ENCODE measurements at regions not wholly inside any gene's neighbourhood (a gene's known extent, or its start where the extent isn't known, plus 50 kb on each side); places are given as distances from the start of the nearest gene placed in this dataset.

DNA sequence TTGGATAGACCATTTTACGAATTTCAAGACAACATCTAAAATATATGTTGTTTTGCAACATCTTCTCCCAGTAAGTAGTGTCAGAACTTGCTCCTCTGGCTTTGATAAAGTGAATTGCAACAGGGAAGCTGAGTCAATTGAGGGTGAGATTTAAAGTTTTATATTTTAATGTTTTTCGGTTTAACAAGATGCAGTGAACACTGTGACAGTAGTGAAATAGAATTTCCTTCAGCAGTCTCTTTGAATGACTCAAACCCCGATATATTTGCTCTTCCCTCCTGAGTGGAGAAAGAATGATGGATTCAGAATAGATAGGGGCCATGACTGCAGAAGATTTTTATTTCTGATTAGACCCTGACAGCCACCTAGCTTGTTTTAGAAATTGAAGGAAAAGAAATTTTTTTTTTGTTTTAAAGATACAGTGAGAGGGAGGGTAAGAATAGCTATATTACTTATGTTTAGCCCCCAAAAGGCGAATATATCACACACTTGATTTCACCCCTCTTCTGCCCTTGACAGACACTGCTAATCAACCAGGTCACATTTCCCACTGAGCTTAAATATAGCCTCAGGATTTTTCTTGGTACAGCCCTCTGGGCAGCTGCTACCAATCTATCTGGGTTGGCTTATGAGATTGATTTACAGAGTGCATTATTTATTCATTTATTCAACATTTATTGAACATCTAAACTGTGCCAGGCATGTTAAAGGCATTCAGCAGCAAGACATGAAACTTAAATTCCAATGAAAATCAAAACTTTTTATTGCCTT is 183.3 kb upstream of the ADAMTS9 start:
- DNase-seq, result no peak

DNA sequence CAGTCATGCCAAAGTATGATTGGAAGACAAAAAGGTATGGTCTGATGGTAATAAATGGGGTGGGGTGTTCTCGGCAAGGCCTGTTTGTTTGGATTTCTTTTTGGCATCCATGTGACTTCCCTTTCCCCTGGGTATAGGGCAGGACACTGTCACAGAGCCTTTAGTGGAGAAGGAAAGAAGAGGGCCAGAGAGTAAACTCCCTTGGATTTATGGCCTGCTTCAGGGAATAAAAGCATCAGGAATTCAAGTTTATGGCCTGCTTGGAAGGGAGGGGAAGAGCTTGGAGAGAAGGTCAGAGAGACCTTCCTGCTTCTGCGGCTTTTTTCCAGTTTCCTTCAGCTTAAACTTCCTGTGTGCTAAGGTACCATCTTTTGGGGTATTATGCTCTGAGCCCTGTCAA is 179.4 kb upstream of the ADAMTS9 start:
- no peak for DNase-seq

DNA sequence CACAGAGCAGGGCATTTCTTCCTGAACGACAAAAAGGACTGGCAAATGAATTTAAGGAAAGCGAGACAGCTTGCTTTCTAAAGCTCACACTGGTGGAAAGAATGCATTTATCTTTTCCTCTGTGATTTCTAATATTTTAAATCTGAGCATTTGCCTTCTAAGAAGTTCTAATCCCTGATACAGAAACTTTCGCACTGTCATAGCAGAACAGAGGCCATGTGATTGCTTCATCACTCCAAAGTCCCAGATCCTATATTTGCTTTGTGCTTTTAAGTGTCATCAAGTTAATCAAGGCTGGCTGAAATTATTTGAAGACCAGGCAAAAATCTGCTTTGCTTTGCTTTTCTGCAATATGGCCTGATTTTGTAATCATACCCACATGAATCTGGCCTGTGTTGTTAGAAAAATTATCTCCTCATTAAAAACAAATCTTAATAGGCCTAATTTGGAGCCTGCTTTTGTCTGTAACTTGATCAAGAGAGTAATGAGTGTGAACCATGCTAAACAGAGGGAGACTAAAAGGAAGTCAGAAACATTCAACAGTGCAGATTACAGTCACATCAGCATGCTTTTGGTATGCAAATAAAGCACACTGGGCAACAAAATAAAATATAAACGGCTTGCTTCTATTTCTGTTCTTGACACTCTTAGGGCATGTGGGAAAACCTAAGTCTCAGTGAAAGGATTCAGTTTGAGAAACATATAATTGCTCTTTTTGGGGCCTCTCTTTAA is 178.2 kb upstream of the ADAMTS9 start:
- DNase-seq, result no peak

DNA sequence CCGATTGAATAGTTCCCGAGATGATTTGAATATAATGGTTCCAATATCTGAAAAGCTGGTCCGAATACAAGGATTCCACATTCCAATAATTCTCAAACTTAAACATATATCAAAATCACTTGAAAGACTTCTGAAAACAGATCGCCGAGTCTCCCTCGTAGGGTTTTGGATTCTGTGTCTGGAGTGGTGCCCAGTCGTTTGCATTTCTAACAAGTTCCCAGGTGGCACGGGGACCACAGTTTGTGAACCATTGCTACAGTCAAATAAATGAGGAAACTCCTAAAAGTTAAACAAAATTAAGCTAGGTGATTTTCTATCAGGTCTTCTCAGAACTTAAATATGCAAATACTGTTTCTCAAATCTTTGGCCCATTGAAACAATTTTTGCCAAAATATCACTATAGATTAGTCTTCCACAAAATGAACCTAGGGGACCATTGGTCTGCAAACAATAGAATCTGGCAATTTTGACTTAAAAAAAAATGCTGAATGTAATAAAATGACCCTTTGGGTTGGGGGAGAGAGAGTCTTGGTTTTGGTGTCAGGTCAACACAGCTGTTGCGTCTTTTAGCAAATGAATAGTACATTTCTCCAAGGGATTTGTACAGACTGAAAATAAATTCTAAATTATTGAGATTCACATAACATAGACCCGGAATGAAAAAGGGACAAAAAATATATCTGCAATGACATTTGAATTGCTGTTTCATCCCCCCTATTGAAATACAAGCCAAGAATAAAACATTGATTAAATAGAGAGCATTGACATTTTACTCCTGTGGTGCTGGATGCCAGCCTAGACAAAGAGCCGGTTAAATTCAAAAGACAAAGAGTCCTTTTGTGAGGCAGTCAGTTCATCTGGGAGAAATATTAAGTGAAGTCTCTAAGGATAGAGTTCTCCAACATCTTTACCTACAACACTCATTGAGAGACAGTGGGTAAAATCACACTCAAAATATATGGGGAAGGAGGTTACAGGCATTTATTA is 175.7 kb upstream of the ADAMTS9 start:
- DNase-seq, result no peak

DNA sequence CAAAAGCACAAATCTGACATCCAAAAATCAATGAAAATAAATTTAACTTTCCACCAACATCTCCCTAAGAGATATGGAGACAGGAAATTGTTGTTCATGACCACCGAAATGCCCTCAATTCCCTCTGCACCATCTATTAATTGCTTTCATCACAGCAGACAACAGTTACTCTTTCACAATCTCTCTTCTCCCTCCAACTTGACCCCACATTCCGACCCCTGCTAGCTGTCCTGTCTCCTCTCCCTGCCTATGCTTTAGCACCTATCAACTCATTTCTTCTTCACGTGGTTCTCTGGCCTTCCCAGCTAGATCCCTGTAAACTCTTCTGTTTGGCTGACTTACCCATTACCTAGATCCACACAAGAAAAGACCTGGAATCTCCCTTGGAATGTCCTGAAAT is 173.9 kb upstream of the ADAMTS9 start:
- DNase-seq, result no peak

DNA sequence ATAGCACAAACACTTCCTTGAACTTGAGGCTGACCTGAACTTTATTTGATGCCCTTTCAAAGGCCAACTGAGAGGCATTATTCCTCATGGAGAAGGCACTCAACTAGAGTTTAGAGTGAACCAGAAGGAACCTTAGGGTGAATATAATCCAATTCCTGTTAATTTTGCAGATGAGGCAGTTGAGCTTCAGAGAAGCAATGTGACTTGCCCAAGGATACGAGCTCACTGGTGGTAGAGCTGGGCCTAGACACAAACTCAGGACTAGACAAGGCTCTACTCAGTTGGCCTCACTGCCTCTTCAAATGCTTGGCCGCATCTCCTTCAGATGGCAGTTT is 172.7 kb upstream of the ADAMTS9 start:
- no peak for DNase-seq

DNA sequence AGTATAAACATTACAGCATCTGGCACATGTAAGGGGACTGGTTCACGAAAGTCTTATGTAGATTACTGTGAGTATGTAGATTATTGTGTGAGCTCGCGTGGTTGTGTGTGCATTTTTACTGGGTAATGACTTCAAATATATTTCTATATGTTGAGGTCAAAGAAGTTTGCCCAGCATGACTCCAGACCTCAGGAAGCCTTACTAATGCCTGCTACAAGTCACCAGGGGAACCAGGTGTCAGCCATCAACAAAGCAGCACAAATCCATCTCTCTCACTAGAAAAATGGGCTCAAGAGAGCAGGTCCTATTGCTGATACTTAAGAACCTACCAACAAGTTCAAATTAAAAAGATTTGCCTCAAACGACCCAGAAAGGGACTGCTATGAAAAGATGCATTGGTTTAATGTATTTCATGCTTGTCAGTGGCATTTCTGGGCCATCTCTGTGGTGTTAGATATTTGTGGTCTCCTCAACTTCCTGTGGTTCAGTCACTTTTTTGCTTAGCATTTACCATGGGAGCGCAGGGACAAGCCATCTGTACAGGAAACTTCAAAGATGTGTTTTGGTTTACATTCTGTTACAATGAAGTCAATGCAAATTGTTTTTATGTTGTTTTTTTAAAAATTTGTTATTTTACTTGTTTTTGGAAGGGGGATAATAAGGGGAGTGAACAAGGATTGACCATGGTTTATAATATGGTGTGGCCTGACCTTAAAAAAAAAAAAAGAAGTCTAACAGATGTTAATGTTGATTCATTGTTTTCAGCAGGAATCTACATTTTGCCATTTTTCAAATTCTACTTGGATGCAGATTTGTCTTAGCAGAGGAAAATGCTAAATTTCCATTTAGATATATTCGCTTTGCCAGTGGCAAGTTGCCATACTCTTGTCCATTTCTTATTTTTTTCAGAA is 172.1 kb upstream of the ADAMTS9 start:
- no peak for DNase-seq

DNA sequence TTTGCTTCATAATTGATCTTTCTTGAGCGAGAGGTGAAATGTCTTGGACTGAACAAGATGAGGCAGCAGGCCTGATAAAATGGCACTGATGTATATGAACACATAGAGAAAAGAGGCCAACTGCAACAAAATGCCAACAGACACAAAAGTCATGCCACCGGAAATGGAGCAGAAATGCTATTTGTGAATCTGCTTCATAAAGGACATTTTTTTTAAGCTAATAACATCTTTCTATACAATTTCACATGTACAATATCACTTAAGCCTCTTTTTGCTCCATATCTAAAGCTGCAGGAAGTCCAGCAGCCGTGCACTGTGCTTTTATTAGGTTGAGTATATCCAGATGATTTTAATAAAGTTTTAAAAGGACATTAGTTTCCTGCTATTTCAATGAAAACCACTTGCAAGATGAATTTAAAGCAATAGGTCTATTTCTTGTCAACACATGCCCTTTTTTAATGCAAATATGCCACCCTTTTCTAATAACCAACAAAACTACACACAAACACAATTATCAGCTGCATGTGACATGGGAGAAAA is 169.2 kb upstream of the ADAMTS9 start:
- no peak for DNase-seq

DNA sequence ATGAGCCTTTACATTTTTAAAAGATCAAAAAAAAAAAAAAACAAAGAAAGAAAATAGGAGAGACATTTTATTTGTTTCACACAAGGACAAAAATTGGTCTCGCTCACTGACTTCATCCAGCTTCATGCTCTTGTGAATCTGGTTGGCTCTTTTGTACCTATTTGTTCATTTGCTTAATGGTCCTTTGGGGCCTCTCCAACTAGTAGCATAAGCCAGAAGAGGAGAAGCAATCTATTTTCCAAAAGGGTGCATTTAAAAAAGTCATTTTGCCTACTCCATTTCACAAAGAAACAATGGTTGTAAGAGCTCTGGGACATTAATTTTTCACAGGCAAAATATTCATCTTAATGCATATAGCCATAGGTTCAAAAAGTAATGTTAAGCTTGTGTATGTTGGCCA is 168.3 kb upstream of the ADAMTS9 start:
- no peak for DNase-seq

DNA sequence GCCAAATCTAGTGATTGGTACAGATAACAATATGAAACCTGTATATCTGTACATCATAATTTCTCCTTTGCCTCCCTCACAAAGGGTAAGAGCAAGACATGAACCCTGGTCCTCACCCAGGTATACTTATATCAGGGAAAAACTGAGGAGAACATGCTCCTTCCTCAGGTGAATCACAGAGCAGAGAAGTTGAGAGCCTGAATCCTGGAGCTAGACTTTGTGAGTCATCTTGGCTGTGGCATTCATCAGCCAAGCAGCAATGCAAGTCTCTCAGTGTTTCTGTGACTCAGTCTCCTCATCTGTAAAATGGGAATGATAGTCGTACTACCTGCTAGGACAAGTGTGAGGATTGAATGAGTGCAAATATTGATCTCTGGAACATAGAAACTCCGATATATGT is 165.7 kb upstream of the ADAMTS9 start:
- no peak for DNase-seq

DNA sequence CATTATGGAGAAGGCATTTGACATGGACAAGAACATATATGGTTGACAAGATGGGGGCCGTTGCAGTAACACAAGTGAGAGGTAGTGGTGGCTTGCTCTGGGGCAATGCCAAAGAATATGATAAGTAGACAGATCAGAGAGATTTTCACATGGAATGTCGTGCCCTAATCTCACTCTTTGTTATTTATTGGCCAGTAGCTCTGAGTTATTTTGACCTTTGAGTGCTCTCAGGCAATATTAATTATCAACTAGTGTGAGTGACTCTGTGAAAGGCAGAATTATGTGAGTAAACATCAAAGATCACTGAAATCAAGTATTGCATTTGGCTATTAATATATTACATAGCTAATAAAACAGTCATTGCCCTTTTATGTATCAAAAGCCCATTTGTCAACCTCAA is 164.9 kb upstream of the ADAMTS9 start:
- no peak for DNase-seq

DNA sequence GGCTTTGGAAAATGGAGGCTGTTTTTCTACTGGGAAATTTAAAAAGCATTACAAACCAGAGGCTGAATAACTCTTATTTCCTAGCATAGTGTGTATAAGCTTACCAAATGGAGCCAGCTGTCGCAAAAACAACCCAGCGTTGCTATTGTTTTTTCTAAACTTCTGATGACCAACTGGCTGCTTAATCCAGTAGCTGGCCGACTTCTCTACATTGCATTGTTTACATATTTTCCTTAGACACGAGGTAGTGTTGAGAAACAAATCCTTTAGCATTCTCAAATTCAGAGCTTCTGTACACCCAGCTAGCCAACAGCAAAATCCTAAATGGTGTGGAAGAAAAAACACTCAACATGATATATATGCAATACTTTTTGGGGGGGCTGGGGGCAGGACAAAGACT is 161.0 kb upstream of the ADAMTS9 start:
- no peak for DNase-seq

DNA sequence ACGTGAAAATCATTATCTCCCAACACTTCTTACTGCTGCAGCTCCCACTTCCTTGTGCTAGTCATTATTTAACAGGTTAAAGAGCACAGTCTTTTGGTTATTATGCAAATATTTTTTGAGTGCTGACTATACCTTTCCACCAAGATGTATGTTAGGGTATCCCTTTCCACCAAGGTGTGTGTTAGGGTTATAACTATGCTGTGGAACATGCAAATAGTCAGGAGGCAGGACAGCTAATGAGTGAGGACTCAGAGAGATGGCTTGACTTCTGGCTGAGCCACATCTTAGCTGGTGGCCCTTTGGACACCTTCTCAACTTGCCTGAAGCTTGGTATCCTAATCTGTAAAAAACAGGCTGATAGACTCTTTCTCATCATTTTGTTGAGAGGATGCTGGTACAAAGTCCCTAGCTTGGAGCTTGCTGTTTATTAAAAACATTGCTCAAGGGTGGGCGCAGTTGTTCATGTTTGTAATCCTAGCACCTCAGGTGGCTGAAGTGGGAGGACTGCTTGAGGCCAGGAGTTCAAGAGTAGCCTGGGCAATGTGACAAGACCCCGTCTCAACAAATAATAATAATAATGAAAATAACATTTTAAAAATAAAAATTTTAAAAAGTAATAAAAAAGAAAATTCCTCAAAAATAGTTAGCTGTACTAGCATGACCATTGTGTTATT is 160.5 kb upstream of the ADAMTS9 start:
- DNase-seq, result no peak

DNA sequence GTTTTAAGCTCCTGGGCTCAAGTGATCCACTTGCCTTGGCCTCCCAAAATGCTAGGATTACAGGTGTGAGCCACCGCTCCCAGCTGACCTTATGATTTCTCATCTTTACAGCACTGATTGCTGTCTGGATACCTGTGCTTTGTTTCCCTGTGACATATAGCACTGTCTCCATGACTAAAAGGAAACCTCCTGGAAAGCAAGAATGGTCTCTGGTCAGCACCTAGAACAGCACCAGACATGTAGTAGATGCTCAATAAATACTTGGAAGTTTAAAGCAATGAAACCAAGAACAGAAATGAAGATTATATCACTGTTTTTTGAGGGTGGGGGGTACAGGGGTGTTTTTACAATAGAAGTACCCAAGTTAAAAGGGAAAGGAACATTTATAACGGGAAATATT is 156.8 kb upstream of the ADAMTS9 start:
- DNase-seq, result no peak

DNA sequence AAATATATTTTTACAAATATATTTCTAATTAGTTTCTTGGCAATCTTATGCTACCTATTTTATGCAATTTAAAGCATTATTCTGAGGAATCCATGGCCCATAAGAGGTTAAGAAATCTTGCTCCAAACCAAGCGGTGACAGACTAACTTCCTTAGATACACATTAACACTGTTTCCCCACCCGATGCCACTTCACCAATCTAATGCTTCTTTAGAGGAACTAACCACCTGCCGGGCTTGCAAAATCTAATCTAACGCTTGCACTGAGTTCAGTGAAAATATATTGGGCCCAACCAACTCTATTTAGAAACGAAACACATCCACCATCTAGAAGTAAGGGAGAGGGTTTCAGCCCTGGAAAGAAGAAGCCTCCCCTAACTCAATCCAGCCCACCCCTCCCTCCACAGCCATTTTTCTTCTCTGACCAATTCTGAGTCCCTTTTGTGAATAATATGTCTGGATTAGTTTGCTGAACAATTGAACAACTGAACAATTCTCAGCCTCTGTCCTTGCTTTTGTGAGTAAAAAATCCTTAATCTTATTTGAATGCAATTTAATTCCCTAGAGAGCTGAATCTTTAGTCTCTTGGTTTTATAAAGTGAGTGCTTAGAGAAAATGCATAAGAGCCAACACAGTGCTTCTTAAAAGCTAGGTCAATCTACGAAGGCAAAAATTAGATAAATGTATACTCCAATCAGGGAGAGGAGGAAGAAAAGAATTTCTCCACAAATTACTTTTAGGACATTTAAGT is 150.4 kb upstream of the ADAMTS9 start:
- no peak for DNase-seq

DNA sequence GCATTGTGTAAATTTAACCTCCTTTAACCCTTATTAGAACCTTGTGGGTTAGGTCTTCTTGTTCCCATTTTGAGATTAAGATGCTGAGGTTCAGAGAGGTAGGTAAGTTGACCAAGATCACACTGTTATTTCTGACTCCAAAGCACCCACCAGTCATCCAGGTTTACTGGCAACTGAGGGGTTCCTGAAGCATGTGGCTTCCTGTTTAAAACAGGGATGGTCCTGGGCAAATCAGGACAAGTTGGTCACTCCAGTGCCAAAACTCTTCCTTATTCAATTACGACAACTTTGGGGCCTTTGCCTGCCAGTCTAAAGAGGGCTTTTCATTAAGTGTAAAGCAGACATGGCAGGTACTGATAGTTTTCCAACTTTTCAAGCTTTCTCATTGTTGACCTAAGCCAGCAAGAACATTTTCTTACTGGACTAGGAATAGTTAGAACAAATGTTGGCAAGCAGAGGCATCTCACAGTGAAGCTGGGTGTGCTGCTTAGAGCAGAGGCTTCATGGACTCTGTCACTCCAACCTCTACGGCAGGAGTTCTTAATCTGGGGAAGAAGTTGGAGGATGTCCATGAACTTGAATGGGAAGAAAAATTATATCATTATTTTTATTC is 149.4 kb upstream of the ADAMTS9 start:
- DNase-seq, result no peak

DNA sequence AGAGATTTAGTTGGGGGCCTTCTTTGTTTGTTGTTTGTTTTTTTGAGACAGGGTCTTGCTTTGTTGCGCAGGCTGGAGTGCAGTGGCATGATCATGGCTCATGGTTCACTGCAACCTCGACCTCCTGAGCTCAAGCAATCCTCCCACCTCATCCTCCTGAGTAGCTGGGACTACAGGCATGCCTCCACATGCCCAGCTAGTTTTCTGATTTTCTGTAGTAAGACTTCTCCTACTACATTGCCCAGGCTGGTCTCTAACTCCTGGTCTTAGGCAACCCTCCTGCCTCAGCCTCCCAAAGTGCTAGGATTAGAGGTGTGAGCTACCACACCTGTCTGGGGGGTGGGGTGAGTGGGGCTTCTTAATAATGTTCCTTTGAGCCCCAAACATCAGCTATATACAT is 148.3 kb upstream of the ADAMTS9 start:
- DNase-seq, result no peak

DNA sequence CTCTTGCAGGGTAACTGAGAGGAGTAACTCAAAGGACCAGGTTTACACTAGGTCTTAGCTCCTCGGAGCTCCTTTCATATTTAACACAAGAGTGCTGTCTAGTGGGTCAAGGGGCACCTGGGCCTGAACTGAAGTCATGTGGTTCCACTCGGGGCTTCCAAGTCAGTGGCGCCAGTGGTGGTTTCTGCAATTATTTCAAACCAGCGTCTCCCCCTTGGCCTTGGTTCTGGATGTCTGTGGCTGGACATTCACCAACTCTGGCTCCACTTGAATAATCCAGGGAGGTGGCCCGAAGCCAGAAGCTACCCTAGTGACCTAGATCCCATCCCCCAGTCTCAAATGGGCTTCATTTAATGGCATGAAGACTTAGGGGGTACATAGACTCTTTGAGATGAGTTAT is 144.3 kb upstream of the ADAMTS9 start:
- DNase-seq, result no peak

DNA sequence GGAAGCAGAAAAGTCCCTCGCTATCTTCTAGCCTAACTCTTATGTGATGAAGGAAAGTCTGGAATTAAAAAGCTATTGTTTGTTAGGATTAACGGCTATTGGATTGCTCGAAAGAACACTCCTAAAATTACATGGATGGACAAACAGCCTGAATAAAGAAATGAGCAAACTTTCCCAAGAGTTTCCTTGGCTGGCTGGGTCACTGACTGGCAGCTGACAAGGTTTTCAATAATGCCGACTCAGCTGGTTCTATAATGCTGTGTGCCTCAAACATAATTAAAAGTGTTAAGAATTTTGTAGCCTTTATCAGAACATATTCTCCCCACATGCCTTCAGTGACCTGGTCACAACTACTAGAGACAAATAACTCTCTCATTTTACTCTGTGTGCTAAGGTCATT is 142.9 kb upstream of the ADAMTS9 start:
- DNase-seq, result no peak

DNA sequence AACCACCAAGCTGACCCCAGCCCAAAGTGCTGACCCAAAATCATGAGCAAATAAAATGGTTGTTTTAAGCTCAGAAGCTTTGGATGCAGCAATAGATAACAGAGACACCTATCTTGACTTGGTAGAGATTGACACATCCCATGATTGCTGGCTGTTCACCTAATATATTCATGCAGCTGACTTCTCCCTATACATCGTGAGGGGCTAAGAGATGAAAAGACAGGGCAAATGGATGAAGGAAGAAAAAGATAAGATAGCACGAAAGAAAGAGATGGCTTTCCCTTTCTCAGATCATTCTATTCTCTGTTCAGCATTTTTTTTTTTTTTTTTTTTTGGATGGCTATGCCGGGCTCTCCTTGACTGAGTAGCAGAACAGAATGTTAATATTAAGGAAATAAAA is 141.5 kb upstream of the ADAMTS9 start:
- DNase-seq, result no peak

All from OCI-M1 (cell line).